Endothelial cell of umbilical vein (primary cell): ENCODE measurements at regions not wholly inside any gene's neighbourhood (a gene's known extent, or its start where the extent isn't known, plus 50 kb on each side); places are given as distances from the start of the nearest gene placed in this dataset.

Experiments used
- BruUV-seq: library from RNA; stranded (reverse); fragments of 400-500 nt; replicated peaks from 2 replicates; lab custom pipeline; 2021; lab: Mats Ljungman, UMichigan
- CTCF ChIA-PET: fragments of 300-600, 350-600 bp; sonication (Branson Sonifier 250); formaldehyde crosslinking; loops from one replicate; lab custom pipeline; 2021; ENCODE audit warnings: antibody characterized with exemption, inconsistent platforms; lab: Charles Lee
- POLR2A ChIA-PET: fragments of 300-600, 350-600 bp; sonication (Branson Sonifier 250); formaldehyde crosslinking; loops from one replicate; lab custom pipeline; 2021; ENCODE audit warnings: antibody characterized with exemption, inconsistent platforms; lab: Charles Lee
- DNase-seq: peaks from one replicate; pipeline ENCODE4 v3.0.0-alpha.2; 2011; ENCODE audit warnings: low read depth, low spot score
- FAIRE-seq: peaks from 2 replicates; lab custom pipeline; 2011; peaks lifted over from hg19 to GRCh38; lab: Jason Lieb, UNC
- H2AFZ ChIP-seq: 2 replicates; pipeline ENCODE4 v1.6.0; 2012; ENCODE audit warnings: low read depth, low read length, control low read depth, inconsistent platforms
- H3K27ac ChIP-seq: 2 replicates; pipeline ENCODE4 v1.5.1; 2011; ENCODE audit warnings: low read depth, mild to moderate bottlenecking, control low read depth, low read length, moderate library complexity; ENCODE audit not compliant: insufficient read depth
- H3K27me3 ChIP-seq, 2 experiments: 2 replicates each; pipeline versions ENCODE4 v1.6.0 to v1.6.1; 2011; ENCODE audit warnings: low read length in 2 of 2, mixed read lengths in 1 of 2; ENCODE audit not compliant: control insufficient read depth in 2 of 2, insufficient read depth in 2 of 2
- H3K36me3 ChIP-seq, 2 experiments: 2 replicates in 1 of 2; 3 replicates in 1 of 2; pipeline ENCODE4 v1.5.1; 2011; ENCODE audit warnings: low read length in 2 of 2, mild to moderate bottlenecking in 1 of 2, moderate library complexity in 1 of 2; ENCODE audit not compliant: control insufficient read depth in 2 of 2, insufficient read depth in 2 of 2; ENCODE audit errors: extremely low read depth in 1 of 2
- H3K4me1 ChIP-seq: 3 replicates; pipeline ENCODE4 v1.5.1; 2011; ENCODE audit warnings: mild to moderate bottlenecking, low read length; ENCODE audit not compliant: control insufficient read depth, insufficient read depth; ENCODE audit errors: extremely low read depth
- H3K4me2 ChIP-seq: 2 replicates; pipeline ENCODE4 v1.6.1; 2011; ENCODE audit warnings: low read length, control low read depth, mixed read lengths; ENCODE audit not compliant: insufficient read depth
- H3K4me3 ChIP-seq, 3 experiments: fragments of 200-600 bp in 1 of 3; sonication (generic), shearing (Covaris generic) in 1 of 3; replicated peaks in 1 of 3; 2 replicates each; pipeline ENCODE4 v1.5.1; 2011 to 2016; ENCODE audit warnings: control low read depth in 3 of 3, low read length in 3 of 3, mild to moderate bottlenecking in 2 of 3, inconsistent platforms in 1 of 3, low read depth in 1 of 3, moderate library complexity in 1 of 3; ENCODE audit not compliant: insufficient read depth in 1 of 3
- H3K79me2 ChIP-seq: 2 replicates; pipeline ENCODE4 v1.6.0; 2012; ENCODE audit warnings: low read length, inconsistent platforms; ENCODE audit not compliant: control insufficient read depth, insufficient read depth
- H3K9ac ChIP-seq: replicated peaks from 2 replicates; pipeline ENCODE3; 2011; ENCODE audit warnings: low read length, control low read depth; ENCODE audit not compliant: insufficient read depth; ENCODE audit errors: extremely low read depth
- H3K9me1 ChIP-seq: replicated peaks from 3 replicates; pipeline ENCODE4 v1.6.0; 2011; ENCODE audit warnings: mild to moderate bottlenecking, low read length; ENCODE audit not compliant: control insufficient read depth, insufficient read depth; ENCODE audit errors: extremely low read depth
- H3K9me3 ChIP-seq: replicated peaks from 2 replicates; pipeline ENCODE4 v1.5.1; 2012; ENCODE audit warnings: low read length, inconsistent platforms; ENCODE audit not compliant: control insufficient read depth, insufficient read depth
- H4K20me1 ChIP-seq: replicated peaks from 2 replicates; pipeline ENCODE3; 2011; ENCODE audit warnings: mild to moderate bottlenecking, low read length; ENCODE audit not compliant: control insufficient read depth, insufficient read depth; ENCODE audit errors: extremely low read depth
- CTCF ChIP-seq, 2 donors: IDR thresholded peaks; 1 replicate in 1 of 2; 2 replicates in 1 of 2; pipeline ENCODE4 v1.5.1; 2011; ENCODE audit warnings: low read length in 2 of 2, mild to moderate bottlenecking in 2 of 2, moderate library complexity in 2 of 2, control low read depth in 1 of 2, inconsistent platforms in 1 of 2, low read depth in 1 of 2; ENCODE audit not compliant: insufficient read depth in 1 of 2; ENCODE audit errors: extremely low read depth in 1 of 2
- EZH2 ChIP-seq: IDR thresholded peaks from 2 replicates; pipeline ENCODE4 v1.6.1; 2012; ENCODE audit warnings: borderline replicate concordance, low read depth, mild to moderate bottlenecking, moderate library complexity, low read length, inconsistent platforms; ENCODE audit not compliant: severe bottlenecking
- FOS ChIP-seq: IDR thresholded peaks from 2 replicates; pipeline ENCODE4 v1.6.1; 2011; ENCODE audit warnings: mild to moderate bottlenecking, low read length, moderate library complexity, borderline replicate concordance; ENCODE audit not compliant: insufficient read depth
- GATA2 ChIP-seq: IDR thresholded peaks from 2 replicates; pipeline ENCODE4 v1.7.0; 2011; ENCODE audit warnings: low read depth, mild to moderate bottlenecking, moderate library complexity, mixed read lengths, low read length; ENCODE audit not compliant: insufficient read length, insufficient read depth
- JUN ChIP-seq: IDR thresholded peaks from 2 replicates; pipeline ENCODE4 v1.6.1; 2011; ENCODE audit warnings: borderline replicate concordance, low read depth; ENCODE audit not compliant: insufficient read length, insufficient read depth
- MAX ChIP-seq: IDR thresholded peaks from 2 replicates; pipeline ENCODE4 v1.6.1; 2011; ENCODE audit not compliant: insufficient read depth, insufficient read length
- MYC ChIP-seq: IDR thresholded peaks from one replicate; pipeline ENCODE4 v1.6.1; 2011; ENCODE audit warnings: mild to moderate bottlenecking, low read depth, low read length
- POLR2A ChIP-seq: IDR thresholded peaks from 2 replicates; pipeline ENCODE4 v1.6.1; 2012; ENCODE audit warnings: low read depth, mild to moderate bottlenecking, control low read depth, low read length
- POLR2AphosphoS5 ChIP-seq: IDR thresholded peaks from 2 replicates; pipeline ENCODE4 v1.6.1; 2012; ENCODE audit warnings: low read depth, mild to moderate bottlenecking, control low read depth, low read length, moderate library complexity; ENCODE audit not compliant: insufficient read depth
- dilution Hi-C: fragments of 300-500 bp; cut with MboI; formaldehyde crosslinking; loops from one replicate; pipeline ENCODE4 v1.15.0; 2019; ENCODE audit warnings: low sequenced_read_pairs; ENCODE audit not compliant: extremely low pct_ligation_motif_present
- intact Hi-C: fragments of 100-400 bp; cut with micrococcal nuclease; formaldehyde crosslinking; loops from one replicate; pipeline ENCODE4 v1.10.0; 2022

- H2AFZ ChIP-seq: no peak overlapping the region
- intact Hi-C loops (no loop called here), dilution Hi-C loops (no loop called here)
- no peaks in the 10 kb centered on the region for H3K9me1 ChIP-seq
- H3K79me2 ChIP-seq: no peaks in the 10 kb centered on the region
- FAIRE-seq (no peak), DNase-seq (no peak)
- ChIA-PET CTCF (no interaction called here), POLR2A (no interaction called here)
- H3K9me3 ChIP-seq: peaks cover 2% of the 10 kb centered on the region
- H3K9ac ChIP-seq: no peak overlapping the region
- H3K4me1 ChIP-seq: no peaks in the 10 kb centered on the region
- no peaks in the 10 kb centered on the region for H3K36me3 ChIP-seq
- no peak overlapping the region for H3K27ac ChIP-seq
- TF ChIP-seq EZH2 (no peak), JUN (no peak), MAX (no peak), FOS (no peak), POLR2A (no peak), POLR2AphosphoS5 (no peak), CTCF (IDR thresholded peaks at IDR 0.05; ENCODE audit: extremely low read depth in 1 of 2, insufficient read depth in 1 of 2, low read depth in 1 of 2, low read length in 2 of 2) (no peak), GATA2 (no peak), MYC (no peak)
- BruUV-seq: no TSS peak
- H3K4me3 ChIP-seq: no peak overlapping the region
- no peaks in the 10 kb centered on the region for H4K20me1 ChIP-seq
- H3K27me3 ChIP-seq: no peaks in the 10 kb centered on the region
- H3K4me2 ChIP-seq: no peak overlapping the region
These were observed 298.6 kb downstream of the C6orf118 start for GRCh38 chr6:165010556-165011535.
